ENCODE measurements at regions not wholly inside any gene's neighbourhood (a gene's known extent, or its start where the extent isn't known, plus 50 kb on each side); places are given as distances from the start of the nearest gene placed in this dataset.

DNA sequence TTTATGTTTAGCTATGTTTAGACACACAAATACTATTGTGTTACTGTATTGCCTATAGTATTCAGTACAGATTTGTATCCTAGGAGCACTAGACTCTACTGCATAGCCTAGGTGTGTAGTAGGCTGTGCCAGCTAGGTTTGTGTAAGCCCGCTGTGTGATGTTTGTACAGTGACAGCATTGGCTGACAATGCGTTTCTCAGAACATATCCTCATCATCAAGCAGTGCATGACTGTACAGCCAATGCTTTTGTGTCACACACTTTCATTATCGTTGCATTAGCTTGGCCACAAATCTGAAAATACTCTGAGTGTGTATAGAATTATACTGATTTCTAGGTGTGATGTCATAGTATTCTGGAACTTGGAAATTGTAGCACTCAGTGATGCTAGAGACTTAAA lies 63.4 kb downstream of the CLDN34 start:
- DNase-seq (ENCODE audit: low spot score), result no peak
- no peak overlapping the region for H3K4me3 ChIP-seq
- TF ChIP-seq, protein P1, sequence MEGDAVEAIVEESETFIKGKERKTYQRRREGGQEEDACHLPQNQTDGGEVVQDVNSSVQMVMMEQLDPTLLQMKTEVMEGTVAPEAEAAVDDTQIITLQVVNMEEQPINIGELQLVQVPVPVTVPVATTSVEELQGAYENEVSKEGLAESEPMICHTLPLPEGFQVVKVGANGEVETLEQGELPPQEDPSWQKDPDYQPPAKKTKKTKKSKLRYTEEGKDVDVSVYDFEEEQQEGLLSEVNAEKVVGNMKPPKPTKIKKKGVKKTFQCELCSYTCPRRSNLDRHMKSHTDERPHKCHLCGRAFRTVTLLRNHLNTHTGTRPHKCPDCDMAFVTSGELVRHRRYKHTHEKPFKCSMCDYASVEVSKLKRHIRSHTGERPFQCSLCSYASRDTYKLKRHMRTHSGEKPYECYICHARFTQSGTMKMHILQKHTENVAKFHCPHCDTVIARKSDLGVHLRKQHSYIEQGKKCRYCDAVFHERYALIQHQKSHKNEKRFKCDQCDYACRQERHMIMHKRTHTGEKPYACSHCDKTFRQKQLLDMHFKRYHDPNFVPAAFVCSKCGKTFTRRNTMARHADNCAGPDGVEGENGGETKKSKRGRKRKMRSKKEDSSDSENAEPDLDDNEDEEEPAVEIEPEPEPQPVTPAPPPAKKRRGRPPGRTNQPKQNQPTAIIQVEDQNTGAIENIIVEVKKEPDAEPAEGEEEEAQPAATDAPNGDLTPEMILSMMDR (IDR thresholded peaks at IDR 0.05), result no peak
- no peak overlapping the region for H3K27ac ChIP-seq

DNA sequence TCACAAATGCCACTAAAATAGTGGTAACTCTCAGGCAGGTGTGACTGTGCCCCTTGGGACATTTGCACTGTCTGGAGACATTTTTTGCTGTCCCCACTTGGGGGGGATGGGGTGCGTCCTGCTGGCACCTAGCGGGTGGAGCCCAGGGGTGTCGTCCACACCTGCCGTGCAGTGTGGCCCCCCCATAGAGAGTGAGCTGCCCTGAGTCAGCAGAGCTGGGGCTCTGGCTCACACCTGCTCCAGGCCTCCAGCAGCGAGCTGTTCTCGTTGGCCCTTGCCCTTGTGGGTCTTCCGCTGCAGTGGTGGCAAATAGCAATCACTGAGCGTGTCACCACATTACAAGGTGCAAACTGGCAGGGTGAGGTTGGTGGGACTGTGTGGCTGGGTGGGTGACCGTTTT lies 64.6 kb downstream of the CLDN34 start:
- Histone ChIP-seq H3K27ac (no peak overlapping the region), H3K4me3 (no peak overlapping the region)
- TF ChIP-seq, protein P1 (IDR thresholded peaks at IDR 0.05), result no peak
- DNase-seq (ENCODE audit: low spot score), result no peak

GRCh38 chrX:10032147-10032546 lies 65.0 kb downstream of the CLDN34 start:
- H3K4me3 ChIP-seq, result no peak overlapping the region
- DNase-seq (ENCODE audit: low spot score), result no peak
- TF ChIP-seq, protein P1 (IDR thresholded peaks at IDR 0.05), result no peak
- no peak overlapping the region for H3K27ac ChIP-seq

- Histone ChIP-seq H3K4me3 (no peak overlapping the region), H3K27ac (no peak overlapping the region)
- TF ChIP-seq, protein P1 (IDR thresholded peaks at IDR 0.05), result no peak
- DNase-seq (ENCODE audit: low spot score), result no peak
Measured at GRCh38 chrX:10033375-10034007, 66.3 kb downstream of the CLDN34 start.

- TF ChIP-seq, protein P1 (IDR thresholded peaks at IDR 0.05), result no peak
- Histone ChIP-seq H3K27ac (no peak overlapping the region), H3K4me3 (no peak overlapping the region)
- DNase-seq (ENCODE audit: low spot score), result no peak
Measured at GRCh38 chrX:10034740-10035260, 67.6 kb downstream of the CLDN34 start.

- TF ChIP-seq, protein P1 (IDR thresholded peaks at IDR 0.05), result no peak
- DNase-seq (ENCODE audit: low spot score), result no peak
- H3K4me3 ChIP-seq, result no peak overlapping the region
- H3K27ac ChIP-seq, result no peak overlapping the region
Measured at GRCh38 chrX:10038585-10038984, 71.4 kb downstream of the CLDN34 start.
